ENCODE measurements at regions not wholly inside any gene's neighbourhood (a gene's known extent, or its start where the extent isn't known, plus 50 kb on each side); places are given as distances from the start of the nearest gene placed in this dataset.
A peak's percentile ranks its signal among the peaks of the same experiment; 100 is the strongest.

GRCh38 chr1:221644663-221645258 lies 97.1 kb downstream of the DUSP10 start:
- Histone ChIP-seq H3K27me3 (replicated peaks in 1 of 4; ENCODE audit: control extremely low read depth in 1 of 4, control insufficient read depth in 3 of 4, insufficient read depth in 4 of 4, low read length in 3 of 4) (no peaks in the 10 kb centered on the region), H3K36me3 (replicated peaks in 1 of 2; ENCODE audit: control extremely low read depth in 1 of 2, control insufficient read depth in 1 of 2, extremely low read depth in 1 of 2, insufficient read depth in 2 of 2, low read length in 1 of 2) (no peaks in the 10 kb centered on the region), H3K79me2 (ENCODE audit: control insufficient read depth, insufficient read depth, low read length) (no peaks in the 10 kb centered on the region), H3K27ac (ENCODE audit: low read length in 2 of 2) (no peak overlapping the region), H3K4me2 (replicated peaks; ENCODE audit: low read depth, low read length, poor library complexity, severe bottlenecking) (peak overlapping the region; percentile 31), H3K4me1 (ENCODE audit: control insufficient read depth in 2 of 2, insufficient read depth in 2 of 2, low read length in 2 of 2) (peaks cover 15 to 16% of the 10 kb centered on the region in 2 donors), H3K4me3 (ENCODE audit: control extremely low read depth in 1 of 5, extremely low read depth in 1 of 5, insufficient read depth in 1 of 5, low read depth in 2 of 5, low read length in 4 of 5) (no peak overlapping the region), H3K9me3 (ENCODE audit: control extremely low read depth in 1 of 3, control insufficient read depth in 2 of 3, insufficient read depth in 1 of 3, low read length in 2 of 3) (no peaks in the 10 kb centered on the region), H4K20me1 (ENCODE audit: control insufficient read depth, insufficient read depth, low read length, poor library complexity, severe bottlenecking) (no peaks in the 10 kb centered on the region), H3K9ac (ENCODE audit: low read length) (no peak overlapping the region), H2AFZ (ENCODE audit: insufficient read depth, low read depth, low read length, poor library complexity, severe bottlenecking) (no peak overlapping the region)
- intact Hi-C loops (cut with micrococcal nuclease), result no loop called here
- ATAC-seq (ENCODE audit: low read depth), result no peak
- no peaks in the 10 kb centered on the region for H3K27me3 Mint-ChIP-seq
- no peak for DNase-seq
- ChIA-PET POLR2A (no interaction called here), CTCF (interaction anchor here (0.6 kb wide), 1 partner anchor 18 kb away, joined by 4 read pairs; no protein-coding TSS in a partner anchor)
- H3K4me1 Mint-ChIP-seq, result peaks cover 11% of the 10 kb centered on the region
- 100% methylated on average over 1 of the region's 2 CpGs for WGBS (ENCODE audit: insufficient coverage)
- H3K27ac Mint-ChIP-seq, result no peak overlapping the region
- TF ChIP-seq CTCF (IDR thresholded peaks at IDR 0.05) (no peak), EZH2 (IDR thresholded peaks at IDR 0.05; ENCODE audit: borderline replicate concordance, insufficient read depth, low read depth, low read length, poor library complexity, severe bottlenecking) (no peak)
- no peaks in the 10 kb centered on the region for H3K9me3 Mint-ChIP-seq (ENCODE audit: insufficient read depth)
- no peak overlapping the region for H3K4me3 Mint-ChIP-seq

GRCh38 chr1:221648201-221648600 lies 93.7 kb downstream of the DUSP10 start:
- intact Hi-C loops (cut with micrococcal nuclease), result no loop called here
- no peaks in the 10 kb centered on the region for H3K9me3 ChIP-seq (ENCODE audit: control extremely low read depth in 1 of 3, control insufficient read depth in 2 of 3, insufficient read depth in 1 of 3, low read length in 2 of 3)
- no peak overlapping the region for H2AFZ ChIP-seq (ENCODE audit: insufficient read depth, low read depth, low read length, poor library complexity, severe bottlenecking)
- WGBS (ENCODE audit: insufficient coverage), result no CpG with 5 or more reads among the region's 1 CpG
- Mint-ChIP-seq H3K9me3 (ENCODE audit: insufficient read depth) (no peaks in the 10 kb centered on the region), H3K27ac (no peak overlapping the region), H3K27me3 (no peaks in the 10 kb centered on the region), H3K4me1 (peaks cover 11% of the 10 kb centered on the region), H3K4me3 (no peak overlapping the region)
- H4K20me1 ChIP-seq (ENCODE audit: control insufficient read depth, insufficient read depth, low read length, poor library complexity, severe bottlenecking), result no peaks in the 10 kb centered on the region
- POLR2A ChIA-PET, result no interaction called here
- CTCF ChIA-PET, result no interaction called here
- H3K27ac ChIP-seq (ENCODE audit: low read length in 2 of 2), result no peak overlapping the region
- H3K4me2 ChIP-seq (replicated peaks; ENCODE audit: low read depth, low read length, poor library complexity, severe bottlenecking), result no peak overlapping the region
- H3K4me1 ChIP-seq (ENCODE audit: control insufficient read depth in 2 of 2, insufficient read depth in 2 of 2, low read length in 2 of 2), result peaks cover 15 to 16% of the 10 kb centered on the region in 2 donors
- DNase-seq (no peak), ATAC-seq (ENCODE audit: low read depth) (no peak)
- no peak overlapping the region for H3K4me3 ChIP-seq (ENCODE audit: control extremely low read depth in 1 of 5, extremely low read depth in 1 of 5, insufficient read depth in 1 of 5, low read depth in 2 of 5, low read length in 4 of 5)
- no peaks in the 10 kb centered on the region for H3K27me3 ChIP-seq (replicated peaks in 1 of 4; ENCODE audit: control extremely low read depth in 1 of 4, control insufficient read depth in 3 of 4, insufficient read depth in 4 of 4, low read length in 3 of 4)
- H3K79me2 ChIP-seq (ENCODE audit: control insufficient read depth, insufficient read depth, low read length), result no peaks in the 10 kb centered on the region
- H3K36me3 ChIP-seq (replicated peaks in 1 of 2; ENCODE audit: control extremely low read depth in 1 of 2, control insufficient read depth in 1 of 2, extremely low read depth in 1 of 2, insufficient read depth in 2 of 2, low read length in 1 of 2), result no peaks in the 10 kb centered on the region
- TF ChIP-seq CTCF (IDR thresholded peaks at IDR 0.05) (no peak), EZH2 (IDR thresholded peaks at IDR 0.05; ENCODE audit: borderline replicate concordance, insufficient read depth, low read depth, low read length, poor library complexity, severe bottlenecking) (no peak)
- no peak overlapping the region for H3K9ac ChIP-seq (ENCODE audit: low read length)

All from B cell (primary cell).